DND-41 (cell line): ENCODE measurements at regions not wholly inside any gene's neighbourhood (a gene's known extent, or its start where the extent isn't known, plus 50 kb on each side); places are given as distances from the start of the nearest gene placed in this dataset.

ENCODE experiments used
- ATAC-seq: fragments of 200-7000 bp; cut with Tn5 transposase; 3 replicates; pipeline ENCODE4 v1.9.1; 2021; ENCODE audit warnings: low read depth; ENCODE audit not compliant: insufficient read depth
- DNase-seq: peaks from one replicate; pipeline ENCODE4 v3.0.0-alpha.2; 2020
- H2AFZ ChIP-seq: 2 replicates; pipeline ENCODE4 v1.6.0; 2012; ENCODE audit warnings: low read depth, low read length
- H3K27ac ChIP-seq: 2 replicates; pipeline ENCODE4 v1.5.1; 2012; ENCODE audit warnings: low read length, inconsistent platforms
- H3K27me3 ChIP-seq: fragments of 200-600 bp; sonication (generic); 2 replicates; pipeline ENCODE4 v1.6.0; 2012; ENCODE audit warnings: low read length, mild to moderate bottlenecking, inconsistent platforms; ENCODE audit not compliant: insufficient read depth, poor library complexity
- H3K36me3 ChIP-seq: 2 replicates; pipeline ENCODE4 v1.5.1; 2012; ENCODE audit warnings: low read length, inconsistent platforms; ENCODE audit not compliant: insufficient read depth
- H3K4me1 ChIP-seq: 2 replicates; pipeline ENCODE4 v1.5.1; 2012; ENCODE audit warnings: mild to moderate bottlenecking, low read length; ENCODE audit not compliant: insufficient read depth
- H3K4me2 ChIP-seq: 2 replicates; pipeline ENCODE4 v1.6.0; 2012; ENCODE audit warnings: mild to moderate bottlenecking, moderate library complexity, low read length, inconsistent platforms; ENCODE audit not compliant: insufficient read depth
- H3K4me3 ChIP-seq, 2 experiments: fragments of 200-600 bp in 1 of 2; shearing (Covaris generic) in 1 of 2; 2 replicates each; pipeline ENCODE4 v1.5.1; 2012 to 2016; ENCODE audit warnings: inconsistent platforms in 2 of 2, low read length in 2 of 2, mild to moderate bottlenecking in 2 of 2, low read depth in 1 of 2, moderate library complexity in 1 of 2
- H3K79me2 ChIP-seq: 2 replicates; pipeline ENCODE4 v1.6.0; 2012; ENCODE audit warnings: low read length, inconsistent platforms; ENCODE audit not compliant: insufficient read depth
- H3K9ac ChIP-seq: 2 replicates; pipeline ENCODE4 v1.6.0; 2012; ENCODE audit warnings: low read depth, mild to moderate bottlenecking, inconsistent platforms, low read length, moderate library complexity
- H3K9me3 ChIP-seq: 2 replicates; pipeline ENCODE4 v1.5.1; 2012; ENCODE audit warnings: low read length, moderate library complexity, mild to moderate bottlenecking, inconsistent platforms; ENCODE audit not compliant: insufficient read depth, severe bottlenecking
- H4K20me1 ChIP-seq: 2 replicates; pipeline ENCODE4 v1.6.0; 2012; ENCODE audit warnings: low read length; ENCODE audit not compliant: insufficient read depth
- CTCF ChIP-seq: IDR thresholded peaks from 2 replicates; pipeline ENCODE4 v1.5.1; 2012; ENCODE audit warnings: borderline replicate concordance, low read length, moderate library complexity, mild to moderate bottlenecking; ENCODE audit not compliant: poor library complexity, severe bottlenecking; ENCODE audit errors: extremely low read depth
- EZH2 ChIP-seq: IDR thresholded peaks from 3 replicates; pipeline ENCODE4 v1.6.1; 2012; ENCODE audit warnings: borderline replicate concordance, low read depth, mild to moderate bottlenecking, moderate library complexity, low read length, inconsistent platforms; ENCODE audit not compliant: severe bottlenecking

GRCh38 chr12:112606611-112607365 is 184.8 kb upstream of the RPH3A start:
- Histone ChIP-seq H4K20me1 (no peaks in the 10 kb centered on the region), H2AFZ (no peak overlapping the region), H3K79me2 (no peaks in the 10 kb centered on the region), H3K4me3 (no peak overlapping the region), H3K9me3 (no peaks in the 10 kb centered on the region), H3K4me2 (no peak overlapping the region), H3K9ac (no peak overlapping the region), H3K4me1 (no peaks in the 10 kb centered on the region), H3K27me3 (peaks cover 8% of the 10 kb centered on the region), H3K27ac (no peak overlapping the region), H3K36me3 (no peaks in the 10 kb centered on the region)
- ATAC-seq, result no peak
- TF ChIP-seq EZH2 (no peak), CTCF (no peak)
- no peak for DNase-seq

GRCh38 chr12:112607427-112607826 is 184.1 kb upstream of the RPH3A start:
- no peaks in the 10 kb centered on the region for H3K79me2 ChIP-seq
- no peak overlapping the region for H3K9ac ChIP-seq
- DNase-seq, result no peak
- H3K4me3 ChIP-seq, result no peak overlapping the region
- no peak for ATAC-seq
- H3K36me3 ChIP-seq, result no peaks in the 10 kb centered on the region
- H3K27ac ChIP-seq, result no peak overlapping the region
- no peak overlapping the region for H3K4me2 ChIP-seq
- no peaks in the 10 kb centered on the region for H3K9me3 ChIP-seq
- no peaks in the 10 kb centered on the region for H4K20me1 ChIP-seq
- TF ChIP-seq CTCF, result no peak
- TF ChIP-seq EZH2, result no peak
- no peak overlapping the region for H2AFZ ChIP-seq
- no peaks in the 10 kb centered on the region for H3K4me1 ChIP-seq
- peaks cover 6% of the 10 kb centered on the region for H3K27me3 ChIP-seq

GRCh38 chr12:112611908-112612307 is 179.6 kb upstream of the RPH3A start:
- no peak overlapping the region for H2AFZ ChIP-seq
- H3K4me2 ChIP-seq, result no peak overlapping the region
- H3K4me1 ChIP-seq, result no peaks in the 10 kb centered on the region
- H3K9ac ChIP-seq, result no peak overlapping the region
- no peaks in the 10 kb centered on the region for H4K20me1 ChIP-seq
- no peaks in the 10 kb centered on the region for H3K9me3 ChIP-seq
- H3K79me2 ChIP-seq, result no peaks in the 10 kb centered on the region
- peaks cover 2% of the 10 kb centered on the region for H3K27me3 ChIP-seq
- no peak overlapping the region for H3K27ac ChIP-seq
- H3K4me3 ChIP-seq, result no peak overlapping the region
- H3K36me3 ChIP-seq, result no peaks in the 10 kb centered on the region
- DNase-seq, result no peak
- no peak for TF ChIP-seq EZH2
- TF ChIP-seq CTCF, result no peak
- ATAC-seq, result no peak

GRCh38 chr12:112615196-112615595 is 176.4 kb upstream of the RPH3A start:
- no peaks in the 10 kb centered on the region for H3K27me3 ChIP-seq
- no peak for ATAC-seq

More at GRCh38 chr12:112615196-112615595, 176.4 kb upstream of the RPH3A start:
- no peaks in the 10 kb centered on the region for H3K36me3 ChIP-seq
- H3K4me3 ChIP-seq, result no peak overlapping the region
- H2AFZ ChIP-seq, result no peak overlapping the region
- no peaks in the 10 kb centered on the region for H3K4me1 ChIP-seq
- H3K9ac ChIP-seq, result no peak overlapping the region
- TF ChIP-seq CTCF, result no peak
- no peaks in the 10 kb centered on the region for H3K9me3 ChIP-seq
- no peak overlapping the region for H3K4me2 ChIP-seq
- no peak for DNase-seq
- no peaks in the 10 kb centered on the region for H3K79me2 ChIP-seq
- H3K27ac ChIP-seq, result no peak overlapping the region
- H4K20me1 ChIP-seq, result no peaks in the 10 kb centered on the region
